ENCODE measurements at regions not wholly inside any gene's neighbourhood (a gene's known extent, or its start where the extent isn't known, plus 50 kb on each side); places are given as distances from the start of the nearest gene placed in this dataset.

DNA sequence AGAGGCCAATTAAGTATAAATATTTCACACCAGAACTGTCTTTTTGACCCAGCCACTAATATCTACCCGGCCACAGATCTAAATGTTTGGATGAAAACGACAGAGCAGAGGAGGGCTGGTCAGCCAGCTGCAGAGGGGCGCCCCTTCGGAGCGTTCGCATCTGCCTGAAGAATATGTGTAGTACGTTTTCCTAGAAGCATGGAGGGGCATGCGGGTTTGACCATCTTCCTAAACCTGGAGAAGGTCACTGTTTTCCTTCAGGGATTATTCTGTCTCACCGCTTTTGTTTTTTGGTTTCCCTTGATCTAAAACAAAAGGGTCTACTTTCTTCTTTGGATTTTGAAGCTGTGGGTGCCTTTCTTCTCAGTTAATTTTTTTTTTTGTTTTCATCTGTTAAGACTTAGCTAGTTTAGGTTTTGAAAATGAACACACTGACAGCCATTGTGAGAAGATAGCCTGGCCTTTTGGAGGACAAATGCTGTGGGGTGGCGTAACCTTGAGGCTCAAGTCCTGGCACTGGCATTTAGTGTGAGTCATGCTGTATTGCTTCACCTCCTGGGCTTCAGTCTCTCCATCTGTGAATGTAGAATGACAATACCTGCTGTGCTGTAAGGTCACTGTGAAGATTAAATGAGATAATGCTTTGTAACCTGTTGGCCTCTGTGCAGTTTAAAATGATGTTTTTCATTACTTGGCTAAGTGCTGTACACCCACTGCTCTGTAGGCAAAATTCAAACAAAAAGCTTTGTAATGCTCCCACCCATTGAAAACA, 74.1 kb upstream of the IRF2BP2 start (continued):
- TF ChIP-seq JUND (IDR thresholded peaks at IDR 0.05; ENCODE audit: borderline replicate concordance, low read depth, low read length) (peak; percentile 84), JUND (tag; IDR thresholded peaks at IDR 0.05; ENCODE audit: borderline replicate concordance, low read depth, low read length) (peak; percentile 50; the same call in 1 of the 3 replicates), CBFA2T3 (IDR thresholded peaks at IDR 0.05) (0 out of 2 replicates have a peak, but pooled peaks have one; percentile 10), TRIM24 (IDR thresholded peaks at IDR 0.05) (peak; percentile 55 to 78; a peak in 3 of 4 replicates), JUN (IDR thresholded peaks at IDR 0.05; ENCODE audit: borderline replicate concordance, low read depth, low read length) (peak; percentile 76), JUN (CRISPR knock-in tag; IDR thresholded peaks at IDR 0.05; ENCODE audit: borderline replicate concordance) (no peak), NFE2 (IDR thresholded peaks at IDR 0.05; ENCODE audit: low read depth) (peak; percentile 20; the same call in 1 of the 2 replicates), CBX3 (IDR thresholded peaks at IDR 0.05; ENCODE audit: borderline replicate concordance in 1 of 2, low read length in 2 of 2) (no peak)

DNA sequence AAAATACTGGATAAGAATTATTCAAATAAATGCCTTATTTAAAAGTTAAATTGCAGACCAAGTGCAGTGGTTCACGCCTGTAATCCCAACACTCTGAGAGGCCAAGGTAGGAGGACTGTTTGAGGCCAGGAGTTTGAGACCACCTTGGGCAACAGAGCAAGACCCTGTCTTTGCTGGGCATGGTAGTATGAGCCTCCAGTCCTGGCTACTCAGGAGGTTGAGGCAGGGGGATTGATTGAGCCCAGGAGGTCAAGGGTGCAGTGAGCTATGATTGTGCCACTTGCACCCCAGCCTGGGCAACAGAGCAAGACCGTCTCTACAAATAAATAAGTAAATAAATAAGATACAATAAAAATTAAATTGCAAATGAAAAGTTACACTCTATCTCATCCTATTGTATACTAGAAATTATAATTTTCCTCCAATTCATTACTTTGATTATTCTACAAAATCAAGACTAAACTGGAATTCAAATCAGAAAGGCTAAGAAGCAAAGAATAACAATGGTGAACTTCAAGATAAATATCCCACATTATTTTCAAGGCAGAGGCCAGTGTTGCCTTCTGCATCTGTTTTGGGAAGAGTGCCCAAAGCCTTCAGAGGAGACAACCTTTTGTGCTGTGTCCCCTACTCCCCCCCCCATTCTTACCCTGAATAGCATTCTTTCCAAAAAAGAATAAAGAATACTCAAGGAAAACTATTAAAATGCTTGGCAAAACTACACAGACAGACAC, 73.3 kb upstream of the IRF2BP2 start:
- intact Hi-C loops (cut with micrococcal nuclease) = no loop called here
- H3K9me3 ChIP-seq (replicated peaks; ENCODE audit: control insufficient read depth, insufficient read depth, low read depth, low read length) = no peaks in the 10 kb centered on the region
- CTCF ChIA-PET (ENCODE audit: low intra/inter-chr PET ratio) = no interaction called here
- POLR2A ChIA-PET = no interaction called here
- DNase-seq (ENCODE audit: extremely low read depth in 1 of 4, low spot score in 3 of 4) = no peak
- H3K9ac ChIP-seq (ENCODE audit: insufficient read depth in 1 of 2, low read depth in 2 of 2, low read length in 2 of 2) = no peak overlapping the region
- no peak overlapping the region for H3K27ac ChIP-seq (ENCODE audit: extremely low read depth, low read depth, low read length)
- no peak for FAIRE-seq
- no peaks in the 10 kb centered on the region for H3K79me2 ChIP-seq (ENCODE audit: control insufficient read depth, insufficient read depth, low read length)
- ATAC-seq = no peak
- H2AFZ ChIP-seq (ENCODE audit: low read depth, low read length) = no peak overlapping the region
- TF ChIP-seq MCM2 (IDR thresholded peaks at IDR 0.05; ENCODE audit: low read depth) = no peak
- TF ChIP-seq, protein P1, sequence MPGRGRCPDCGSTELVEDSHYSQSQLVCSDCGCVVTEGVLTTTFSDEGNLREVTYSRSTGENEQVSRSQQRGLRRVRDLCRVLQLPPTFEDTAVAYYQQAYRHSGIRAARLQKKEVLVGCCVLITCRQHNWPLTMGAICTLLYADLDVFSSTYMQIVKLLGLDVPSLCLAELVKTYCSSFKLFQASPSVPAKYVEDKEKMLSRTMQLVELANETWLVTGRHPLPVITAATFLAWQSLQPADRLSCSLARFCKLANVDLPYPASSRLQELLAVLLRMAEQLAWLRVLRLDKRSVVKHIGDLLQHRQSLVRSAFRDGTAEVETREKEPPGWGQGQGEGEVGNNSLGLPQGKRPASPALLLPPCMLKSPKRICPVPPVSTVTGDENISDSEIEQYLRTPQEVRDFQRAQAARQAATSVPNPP (IDR thresholded peaks at IDR 0.05; ENCODE audit: borderline replicate concordance, insufficient read depth, insufficient read length) = no peak
- no peak for TF ChIP-seq ZNF79 (CRISPR knock-in tag; IDR thresholded peaks at IDR 0.05; ENCODE audit: low read depth)
- no peak for TF ChIP-seq BMI1 (IDR thresholded peaks at IDR 0.05; ENCODE audit: low read length)
- no peak for TF ChIP-seq SOX6 (IDR thresholded peaks at IDR 0.05)
- TF ChIP-seq ZNF212 (CRISPR knock-in tag; IDR thresholded peaks at IDR 0.05) = no peak
- in situ Hi-C loops (cut with MboI) = no loop called here
- H3K27me3 ChIP-seq (ENCODE audit: control insufficient read depth in 2 of 2, insufficient read depth in 2 of 2, low read length in 2 of 2) = no peaks in the 10 kb centered on the region
- no peaks in the 10 kb centered on the region for H3K36me3 ChIP-seq (ENCODE audit: control insufficient read depth, insufficient read depth, low read length)
- no peak overlapping the region for H3K4me2 ChIP-seq (ENCODE audit: insufficient read depth, low read length)
- no peak overlapping the region for H3K4me3 ChIP-seq
- H3K4me1 ChIP-seq (replicated peaks in 1 of 2; ENCODE audit: control insufficient read depth in 2 of 2, insufficient read depth in 2 of 2, low read length in 2 of 2) = no peaks in the 10 kb centered on the region; a peak in 1 of 5 replicates
- WGBS (ENCODE audit: insufficient coverage, low coverage, missing lambda C conversion rate) = 32% methylated on average over 2 of the region's 2 CpGs
- H4K20me1 ChIP-seq (replicated peaks; ENCODE audit: control insufficient read depth, insufficient read depth, low read length) = no peaks in the 10 kb centered on the region
- no peaks in the 10 kb centered on the region for H3K9me1 ChIP-seq (ENCODE audit: control insufficient read depth, insufficient read depth, low read length)
- BruUV-seq (replicated peaks) = no TSS peak

All from K562 (cell line).